K562 (cell line): ENCODE measurements at regions not wholly inside any gene's neighbourhood (a gene's known extent, or its start where the extent isn't known, plus 50 kb on each side); places are given as distances from the start of the nearest gene placed in this dataset.

Experiments
- ATAC-seq: fragments of 200-7000 bp; cut with Tn5 transposase; 3 replicates; pipeline ENCODE4 v1.9.1; 2020; ENCODE audit warnings: moderate library complexity
- BruUV-seq: library from RNA; stranded (reverse); fragments of 400-500 nt; replicated peaks from 2 replicates; lab custom pipeline; 2021; lab: Mats Ljungman, UMichigan
- CTCF ChIA-PET: fragments of 300-600 bp; formaldehyde crosslinking; extraction: SDS; loops from one replicate; lab custom pipeline; 2021; ENCODE audit warnings: low intra/inter-chr PET ratio; lab: Yijun Ruan, JAX
- POLR2A ChIA-PET: fragments of 300-600, 350-650 bp; sonication (Branson Sonifier 250); formaldehyde crosslinking; extraction: SDS; loops from one replicate; lab custom pipeline; 2021; ENCODE audit warnings: antibody characterized with exemption, inconsistent platforms; lab: Yijun Ruan, JAX
- DNase-seq, 4 experiments: peaks; one replicate each; pipeline versions ENCODE4 v3.0.0 to v3.0.0-alpha.2; 2011 to 2018; ENCODE audit warnings: low spot score in 3 of 4, mixed read lengths in 3 of 4; ENCODE audit errors: extremely low read depth in 1 of 4
- FAIRE-seq: peaks from 2 replicates; lab custom pipeline; 2011; peaks lifted over from hg19 to GRCh38; lab: Jason Lieb, UNC
- H2AFZ ChIP-seq: 2 replicates; pipeline ENCODE4 v1.6.0; 2011; ENCODE audit warnings: low read depth, low read length, control low read depth, inconsistent platforms
- H3K27ac ChIP-seq: fragments of 200-600 bp; 3 replicates; pipeline ENCODE4 v1.8.0; 2011; ENCODE audit warnings: low read depth, mild to moderate bottlenecking, control low read depth, inconsistent platforms, low read length, moderate library complexity, mixed read lengths; ENCODE audit errors: extremely low read depth
- H3K27me3 ChIP-seq, 2 experiments: fragments of 300-600 bp in 1 of 2; 2 replicates in 1 of 2; 3 replicates in 1 of 2; pipeline versions ENCODE4 v1.6.0 to v1.8.0; 2011; ENCODE audit warnings: inconsistent platforms in 2 of 2, low read length in 2 of 2, mild to moderate bottlenecking in 1 of 2, mixed read lengths in 1 of 2, moderate library complexity in 1 of 2; ENCODE audit not compliant: control insufficient read depth in 2 of 2, insufficient read depth in 2 of 2
- H3K36me3 ChIP-seq: fragments of 300-600 bp; 3 replicates; pipeline ENCODE4 v1.8.0; 2011; ENCODE audit warnings: mild to moderate bottlenecking, low read length, inconsistent platforms; ENCODE audit not compliant: control insufficient read depth, insufficient read depth
- H3K4me1 ChIP-seq, 2 experiments: fragments of 200-600 bp in 1 of 2; replicated peaks in 1 of 2; 2 replicates in 1 of 2; 3 replicates in 1 of 2; pipeline versions ENCODE4 v1.5.1 to v1.8.0; 2011; ENCODE audit warnings: inconsistent platforms in 2 of 2, low read length in 2 of 2, mild to moderate bottlenecking in 1 of 2, mixed read lengths in 1 of 2, moderate library complexity in 1 of 2; ENCODE audit not compliant: control insufficient read depth in 2 of 2, insufficient read depth in 2 of 2
- H3K4me2 ChIP-seq: 2 replicates; pipeline ENCODE4 v1.6.1; 2011; ENCODE audit warnings: low read length, control low read depth, inconsistent platforms, mixed read lengths; ENCODE audit not compliant: insufficient read depth
- H3K4me3 ChIP-seq: fragments of 200-600 bp; sonication (generic), shearing (Covaris generic); 2 replicates; pipeline ENCODE4 v1.5.1; 2016; ENCODE audit warnings: control low read depth, inconsistent platforms
- H3K79me2 ChIP-seq: fragments of 200-600 bp; 3 replicates; pipeline ENCODE4 v1.8.0; 2011; ENCODE audit warnings: low read length, inconsistent platforms; ENCODE audit not compliant: control insufficient read depth, insufficient read depth
- H3K9ac ChIP-seq, 2 experiments: 2 replicates each; pipeline versions ENCODE4 v1.6.0 to v1.6.1; 2011; ENCODE audit warnings: low read depth in 2 of 2, low read length in 2 of 2, control low read depth in 1 of 2, inconsistent platforms in 1 of 2, mild to moderate bottlenecking in 1 of 2, mixed read lengths in 1 of 2; ENCODE audit not compliant: insufficient read depth in 1 of 2
- H3K9me1 ChIP-seq: one replicate; pipeline ENCODE4 v1.6.0; 2011; ENCODE audit warnings: inconsistent platforms, mild to moderate bottlenecking, low read length, moderate library complexity; ENCODE audit not compliant: control insufficient read depth, insufficient read depth
- H3K9me3 ChIP-seq: replicated peaks from 2 replicates; pipeline ENCODE4 v1.5.1; 2011; ENCODE audit warnings: low read depth, low read length, inconsistent platforms; ENCODE audit not compliant: control insufficient read depth, insufficient read depth
- H4K20me1 ChIP-seq: replicated peaks from 2 replicates; pipeline ENCODE4 v1.6.1; 2011; ENCODE audit warnings: low read length, inconsistent platforms, mixed read lengths; ENCODE audit not compliant: control insufficient read depth, insufficient read depth
- IRF9 ChIP-seq: fragments of 450-650 bp; IDR thresholded peaks from 2 replicates; pipeline ENCODE4 v1.6.1; 2016; ENCODE audit warnings: missing biosample characterization, missing genetic modification characterization
- ZNF121 ChIP-seq: sonication (generic); formaldehyde crosslinking; conservative IDR thresholded peaks from 2 replicates; pipeline ENCODE4 v1.8.0; 2022; ENCODE audit warnings: missing genetic modification reagents
- ZNF311 ChIP-seq: fragments of 250-450 bp; sonication (Bioruptor Pico); IDR thresholded peaks from 2 replicates; pipeline ENCODE4 v1.4.0; 2020; ENCODE audit warnings: mild to moderate bottlenecking, moderate library complexity
- ZNF316 ChIP-seq: fragments of 450-650 bp; IDR thresholded peaks from 2 replicates; pipeline ENCODE4 v1.6.1; 2016
- ZNF431 ChIP-seq: sonication (generic); formaldehyde crosslinking; IDR thresholded peaks from 2 replicates; pipeline ENCODE4 v1.8.0; 2022; ENCODE audit warnings: mild to moderate bottlenecking, missing genetic modification reagents
- ZNF766 ChIP-seq: fragments of 200-800 bp; sonication (Bioruptor generic); conservative IDR thresholded peaks from 2 replicates; pipeline ENCODE4 v1.6.1; 2016; ENCODE audit warnings: missing genetic modification characterization, missing compliant biosample characterization
- WGBS: fragments of 100-300 bp; shearing (Covaris generic); methylation state at CpG from one replicate; pipeline ENCODE4 v1.1.6; 2016; ENCODE audit warnings: low coverage, mixed read lengths; ENCODE audit not compliant: insufficient coverage; ENCODE audit errors: missing lambda C conversion rate; 5-methylcytosine and 5-hydroxymethylcytosine counted together
- in situ Hi-C: fragments of 300-500 bp; cut with MboI; formaldehyde crosslinking; loops from 4 replicates; pipeline ENCODE4 v1.15.0; 2018; ENCODE audit warnings: inconsistent platforms, mixed read lengths
- intact Hi-C: fragments of 100-400 bp; cut with micrococcal nuclease; formaldehyde crosslinking; loops from 2 replicates; pipeline ENCODE4 v1.14.2; 2022

GRCh38 chr14:42299692-42300091 is 693.0 kb downstream of the LRFN5 start:
- H3K4me3 ChIP-seq, result no peak overlapping the region
- no peaks in the 10 kb centered on the region for H3K9me1 ChIP-seq
- ATAC-seq (no peak), DNase-seq (no peak), FAIRE-seq (no peak)
- H3K27ac ChIP-seq, result no peak overlapping the region
- H3K27me3 ChIP-seq, result no peaks in the 10 kb centered on the region
- in situ Hi-C loops, result no loop called here
- H3K79me2 ChIP-seq, result no peaks in the 10 kb centered on the region
- H3K9me3 ChIP-seq, result no peaks in the 10 kb centered on the region
- TF ChIP-seq ZNF431 (no peak), ZNF766 (no peak), ZNF121 (CRISPR knock-in tag) (no peak), IRF9 (tag) (no peak)
- ChIA-PET CTCF (no interaction called here), POLR2A (no interaction called here)
- H2AFZ ChIP-seq, result no peak overlapping the region
- H3K4me2 ChIP-seq, result no peak overlapping the region
- 6% methylated on average over 2 of the region's 2 CpGs for WGBS
- no peaks in the 10 kb centered on the region for H3K4me1 ChIP-seq
- no TSS peak for BruUV-seq
- no peak overlapping the region for H3K9ac ChIP-seq
- H4K20me1 ChIP-seq, result no peaks in the 10 kb centered on the region
- H3K36me3 ChIP-seq, result no peaks in the 10 kb centered on the region
- intact Hi-C loops, result no loop called here

- ATAC-seq (no peak), FAIRE-seq (no peak), DNase-seq (no peak)
- TF ChIP-seq ZNF316 (peak; percentile 30; the same call in 1 of the 2 replicates), ZNF311 (CRISPR knock-in tag) (no peak)
- Histone ChIP-seq H3K4me1 (no peaks in the 10 kb centered on the region), H4K20me1 (no peaks in the 10 kb centered on the region), H3K27ac (no peak overlapping the region), H3K4me3 (no peak overlapping the region), H2AFZ (no peak overlapping the region), H3K9me3 (no peaks in the 10 kb centered on the region), H3K9me1 (no peaks in the 10 kb centered on the region), H3K9ac (no peak overlapping the region), H3K79me2 (no peaks in the 10 kb centered on the region), H3K27me3 (no peaks in the 10 kb centered on the region), H3K36me3 (no peaks in the 10 kb centered on the region), H3K4me2 (no peak overlapping the region)
- WGBS, result 0% methylated on average over 1 of the region's 1 CpG
- CTCF ChIA-PET, result no interaction called here
- in situ Hi-C loops, result no loop called here
- no TSS peak for BruUV-seq
- POLR2A ChIA-PET, result no interaction called here
- intact Hi-C loops, result no loop called here
Measured at GRCh38 chr14:42293180-42293579, 686.5 kb downstream of the LRFN5 start.
